ENCODE measurements at regions not wholly inside any gene's neighbourhood (a gene's known extent, or its start where the extent isn't known, plus 50 kb on each side); places are given as distances from the start of the nearest gene placed in this dataset.

DNA sequence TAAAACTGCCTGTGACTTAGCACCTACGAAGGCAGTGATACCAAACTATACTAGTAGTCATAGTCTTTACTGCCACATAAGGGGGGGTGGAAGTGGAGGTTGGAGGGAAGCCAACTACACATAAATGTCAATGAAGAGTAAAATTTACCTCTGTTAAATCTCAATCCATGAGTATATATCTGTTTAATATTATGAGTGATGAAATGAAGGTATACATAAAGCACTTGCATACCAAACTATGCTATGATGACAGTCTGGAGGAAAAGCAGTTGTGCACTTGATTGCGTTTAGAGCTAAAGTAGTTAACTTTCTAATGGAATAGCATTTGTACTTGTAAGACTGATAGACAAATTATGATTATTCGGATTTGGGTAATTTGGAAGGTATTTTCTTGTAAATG is 129.2 kb upstream of the POU5F2 start (continued):
- TF ChIP-seq SREBF2 (IDR thresholded peaks at IDR 0.05) (no peak), KDM1A (IDR thresholded peaks at IDR 0.05; ENCODE audit: low read depth) (no peak), TFCP2L1 (CRISPR knock-in tag; IDR thresholded peaks at IDR 0.05) (no peak), FOSB (CRISPR knock-in tag; IDR thresholded peaks at IDR 0.05) (no peak), CHD4 (IDR thresholded peaks at IDR 0.05; ENCODE audit: borderline replicate concordance) (no peak)

DNA sequence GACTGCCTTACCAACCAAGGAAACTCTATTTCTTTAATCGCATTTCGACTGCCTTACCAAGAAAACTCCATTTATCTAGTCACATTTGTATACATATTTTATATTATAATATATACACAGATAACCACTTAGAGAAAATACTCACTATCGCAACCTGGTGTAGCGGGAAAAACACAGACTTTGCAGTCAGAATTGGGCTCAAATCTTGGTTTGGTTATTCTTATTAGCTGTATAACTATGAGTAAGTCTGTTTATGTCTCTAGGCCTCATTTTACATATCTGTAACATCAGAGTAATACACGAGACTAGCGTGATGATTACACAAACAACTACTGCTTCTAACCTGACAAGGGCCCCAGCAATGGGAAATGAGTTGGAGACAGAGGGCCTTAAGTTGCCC is 127.5 kb upstream of the POU5F2 start:
- Histone ChIP-seq H3K27ac (no peak overlapping the region), H3K4me1 (peaks cover 4% of the 10 kb centered on the region; the same call in 1 of the 3 replicates), H3K4me3 (no peak overlapping the region), H3K4me2 (no peak overlapping the region), H3K9me3 (no peaks in the 10 kb centered on the region)
- POLR2A ChIA-PET = no interaction called here
- DNase-seq (ENCODE audit: low read depth in 1 of 2, low spot score in 1 of 2) (no peak), FAIRE-seq (no peak), ATAC-seq (no peak)
- WGBS (ENCODE audit: missing lambda C conversion rate) = 92% methylated on average over 6 of the region's 6 CpGs
- TF ChIP-seq PHF8 (IDR thresholded peaks at IDR 0.05; ENCODE audit: borderline replicate concordance, low read depth) (no peak), HDAC2 (IDR thresholded peaks at IDR 0.05) (no peak), ZNF302 (CRISPR knock-in tag; IDR thresholded peaks at IDR 0.05) (no peak), KDM1A (IDR thresholded peaks at IDR 0.05; ENCODE audit: low read depth) (no peak), HEYL (CRISPR knock-in tag; IDR thresholded peaks at IDR 0.05) (no peak), NPAS2 (CRISPR knock-in tag; IDR thresholded peaks at IDR 0.05; ENCODE audit: borderline replicate concordance) (no peak), ZFP36 (IDR thresholded peaks at IDR 0.05; ENCODE audit: borderline replicate concordance, partially characterized antibody) (no peak), EP300 (IDR thresholded peaks at IDR 0.05) (no peak), FOSB (CRISPR knock-in tag; IDR thresholded peaks at IDR 0.05) (no peak)
- TF ChIP-seq, protein P1, sequence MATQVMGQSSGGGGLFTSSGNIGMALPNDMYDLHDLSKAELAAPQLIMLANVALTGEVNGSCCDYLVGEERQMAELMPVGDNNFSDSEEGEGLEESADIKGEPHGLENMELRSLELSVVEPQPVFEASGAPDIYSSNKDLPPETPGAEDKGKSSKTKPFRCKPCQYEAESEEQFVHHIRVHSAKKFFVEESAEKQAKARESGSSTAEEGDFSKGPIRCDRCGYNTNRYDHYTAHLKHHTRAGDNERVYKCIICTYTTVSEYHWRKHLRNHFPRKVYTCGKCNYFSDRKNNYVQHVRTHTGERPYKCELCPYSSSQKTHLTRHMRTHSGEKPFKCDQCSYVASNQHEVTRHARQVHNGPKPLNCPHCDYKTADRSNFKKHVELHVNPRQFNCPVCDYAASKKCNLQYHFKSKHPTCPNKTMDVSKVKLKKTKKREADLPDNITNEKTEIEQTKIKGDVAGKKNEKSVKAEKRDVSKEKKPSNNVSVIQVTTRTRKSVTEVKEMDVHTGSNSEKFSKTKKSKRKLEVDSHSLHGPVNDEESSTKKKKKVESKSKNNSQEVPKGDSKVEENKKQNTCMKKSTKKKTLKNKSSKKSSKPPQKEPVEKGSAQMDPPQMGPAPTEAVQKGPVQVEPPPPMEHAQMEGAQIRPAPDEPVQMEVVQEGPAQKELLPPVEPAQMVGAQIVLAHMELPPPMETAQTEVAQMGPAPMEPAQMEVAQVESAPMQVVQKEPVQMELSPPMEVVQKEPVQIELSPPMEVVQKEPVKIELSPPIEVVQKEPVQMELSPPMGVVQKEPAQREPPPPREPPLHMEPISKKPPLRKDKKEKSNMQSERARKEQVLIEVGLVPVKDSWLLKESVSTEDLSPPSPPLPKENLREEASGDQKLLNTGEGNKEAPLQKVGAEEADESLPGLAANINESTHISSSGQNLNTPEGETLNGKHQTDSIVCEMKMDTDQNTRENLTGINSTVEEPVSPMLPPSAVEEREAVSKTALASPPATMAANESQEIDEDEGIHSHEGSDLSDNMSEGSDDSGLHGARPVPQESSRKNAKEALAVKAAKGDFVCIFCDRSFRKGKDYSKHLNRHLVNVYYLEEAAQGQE (IDR thresholded peaks at IDR 0.05) = no peak
- TF ChIP-seq, protein P2, sequence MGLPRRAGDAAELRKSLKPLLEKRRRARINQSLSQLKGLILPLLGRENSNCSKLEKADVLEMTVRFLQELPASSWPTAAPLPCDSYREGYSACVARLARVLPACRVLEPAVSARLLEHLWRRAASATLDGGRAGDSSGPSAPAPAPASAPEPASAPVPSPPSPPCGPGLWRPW (IDR thresholded peaks at IDR 0.05) = no peak
- CTCF ChIA-PET = interaction anchor here (0.7 kb wide), 2 partner anchors 440 to 1736 kb away, joined by 3 read pairs; no protein-coding TSS in a partner anchor

DNA sequence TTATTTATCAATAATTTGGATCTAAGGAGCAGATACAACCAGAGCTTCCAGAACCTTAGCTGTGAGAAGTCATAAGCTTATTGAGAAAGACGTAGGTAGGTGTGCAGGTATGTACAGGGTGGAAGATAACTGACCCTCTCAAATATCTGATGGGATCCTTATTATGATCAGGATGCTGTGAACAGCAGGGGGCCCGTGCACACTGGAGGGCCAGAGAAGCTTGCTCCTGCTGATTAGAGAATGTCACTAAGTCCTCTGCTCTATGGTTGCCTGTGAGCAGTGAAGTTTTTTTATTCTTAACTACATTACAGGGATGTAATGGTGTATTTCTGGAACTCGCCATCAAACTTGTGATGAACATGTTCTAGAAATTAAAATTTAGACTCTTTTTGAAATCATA is 108.9 kb upstream of the POU5F2 start:
- peak in 1 of 2 experiments; percentile 3 for DNase-seq (ENCODE audit: low read depth in 1 of 2, low spot score in 1 of 2)
- Histone ChIP-seq H3K4me3 (no peak overlapping the region), H3K9me3 (0 out of 3 replicates have a peak, but pooled peaks cover 2% of the 10 kb centered on the region), H3K4me1 (no peaks in the 10 kb centered on the region), H3K27ac (no peak overlapping the region), H3K4me2 (no peak overlapping the region)
- TF ChIP-seq, protein P3, sequence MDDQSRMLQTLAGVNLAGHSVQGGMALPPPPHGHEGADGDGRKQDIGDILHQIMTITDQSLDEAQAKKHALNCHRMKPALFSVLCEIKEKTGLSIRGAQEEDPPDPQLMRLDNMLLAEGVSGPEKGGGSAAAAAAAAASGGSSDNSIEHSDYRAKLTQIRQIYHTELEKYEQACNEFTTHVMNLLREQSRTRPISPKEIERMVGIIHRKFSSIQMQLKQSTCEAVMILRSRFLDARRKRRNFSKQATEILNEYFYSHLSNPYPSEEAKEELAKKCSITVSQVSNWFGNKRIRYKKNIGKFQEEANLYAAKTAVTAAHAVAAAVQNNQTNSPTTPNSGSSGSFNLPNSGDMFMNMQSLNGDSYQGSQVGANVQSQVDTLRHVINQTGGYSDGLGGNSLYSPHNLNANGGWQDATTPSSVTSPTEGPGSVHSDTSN (IDR thresholded peaks at IDR 0.05) = no peak
- TF ChIP-seq TP53 (CRISPR knock-in tag; IDR thresholded peaks at IDR 0.05) (no peak), BHLHE40 (IDR thresholded peaks at IDR 0.05; ENCODE audit: low read depth, low read length) (no peak), JUN (IDR thresholded peaks at IDR 0.05) (no peak), JUNB (IDR thresholded peaks at IDR 0.05) (no peak), CBX2 (IDR thresholded peaks at IDR 0.05; ENCODE audit: borderline replicate concordance, low read depth) (no peak), FOSB (CRISPR knock-in tag; IDR thresholded peaks at IDR 0.05) (no peak), SREBF2 (IDR thresholded peaks at IDR 0.05) (no peak), GATA3 (IDR thresholded peaks at IDR 0.05; ENCODE audit: borderline replicate concordance) (no peak), CEBPB (IDR thresholded peaks at IDR 0.05) (no peak), NR3C1 (IDR thresholded peaks at IDR 0.05) (no peak), EP300 (IDR thresholded peaks at IDR 0.05) (no peak), KDM1A (IDR thresholded peaks at IDR 0.05; ENCODE audit: low read depth) (no peak)
- TF ChIP-seq, protein P4, sequence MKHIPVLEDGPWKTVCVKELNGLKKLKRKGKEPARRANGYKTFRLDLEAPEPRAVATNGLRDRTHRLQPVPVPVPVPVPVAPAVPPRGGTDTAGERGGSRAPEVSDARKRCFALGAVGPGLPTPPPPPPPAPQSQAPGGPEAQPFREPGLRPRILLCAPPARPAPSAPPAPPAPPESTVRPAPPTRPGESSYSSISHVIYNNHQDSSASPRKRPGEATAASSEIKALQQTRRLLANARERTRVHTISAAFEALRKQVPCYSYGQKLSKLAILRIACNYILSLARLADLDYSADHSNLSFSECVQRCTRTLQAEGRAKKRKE (CRISPR knock-in tag; IDR thresholded peaks at IDR 0.05; ENCODE audit: low read depth) = no peak
- TF ChIP-seq, protein P5, sequence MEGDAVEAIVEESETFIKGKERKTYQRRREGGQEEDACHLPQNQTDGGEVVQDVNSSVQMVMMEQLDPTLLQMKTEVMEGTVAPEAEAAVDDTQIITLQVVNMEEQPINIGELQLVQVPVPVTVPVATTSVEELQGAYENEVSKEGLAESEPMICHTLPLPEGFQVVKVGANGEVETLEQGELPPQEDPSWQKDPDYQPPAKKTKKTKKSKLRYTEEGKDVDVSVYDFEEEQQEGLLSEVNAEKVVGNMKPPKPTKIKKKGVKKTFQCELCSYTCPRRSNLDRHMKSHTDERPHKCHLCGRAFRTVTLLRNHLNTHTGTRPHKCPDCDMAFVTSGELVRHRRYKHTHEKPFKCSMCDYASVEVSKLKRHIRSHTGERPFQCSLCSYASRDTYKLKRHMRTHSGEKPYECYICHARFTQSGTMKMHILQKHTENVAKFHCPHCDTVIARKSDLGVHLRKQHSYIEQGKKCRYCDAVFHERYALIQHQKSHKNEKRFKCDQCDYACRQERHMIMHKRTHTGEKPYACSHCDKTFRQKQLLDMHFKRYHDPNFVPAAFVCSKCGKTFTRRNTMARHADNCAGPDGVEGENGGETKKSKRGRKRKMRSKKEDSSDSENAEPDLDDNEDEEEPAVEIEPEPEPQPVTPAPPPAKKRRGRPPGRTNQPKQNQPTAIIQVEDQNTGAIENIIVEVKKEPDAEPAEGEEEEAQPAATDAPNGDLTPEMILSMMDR (IDR thresholded peaks at IDR 0.05) = no peak
- TF ChIP-seq, protein P6, sequence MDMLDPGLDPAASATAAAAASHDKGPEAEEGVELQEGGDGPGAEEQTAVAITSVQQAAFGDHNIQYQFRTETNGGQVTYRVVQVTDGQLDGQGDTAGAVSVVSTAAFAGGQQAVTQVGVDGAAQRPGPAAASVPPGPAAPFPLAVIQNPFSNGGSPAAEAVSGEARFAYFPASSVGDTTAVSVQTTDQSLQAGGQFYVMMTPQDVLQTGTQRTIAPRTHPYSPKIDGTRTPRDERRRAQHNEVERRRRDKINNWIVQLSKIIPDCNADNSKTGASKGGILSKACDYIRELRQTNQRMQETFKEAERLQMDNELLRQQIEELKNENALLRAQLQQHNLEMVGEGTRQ (IDR thresholded peaks at IDR 0.05) = no peak
- CTCF ChIA-PET = interaction anchor here (0.6 kb wide), 1 partner anchor 107 kb away, joined by 3 read pairs; no protein-coding TSS in a partner anchor
- POLR2A ChIA-PET = no interaction called here
- no peak for FAIRE-seq
- 72% methylated on average over 3 of the region's 3 CpGs for WGBS (ENCODE audit: missing lambda C conversion rate)
- peak in 1 of 2 experiments; percentile 30; a peak in 1 of 6 replicates for ATAC-seq
